Right lobe of liver (tissue), 4 donors: ENCODE measurements at regions not wholly inside any gene's neighbourhood (a gene's known extent, or its start where the extent isn't known, plus 50 kb on each side); places are given as distances from the start of the nearest gene placed in this dataset.

Experiments
- POLR2A ChIP-seq: fragments of 450-650 bp; IDR thresholded peaks from one replicate; pipeline ENCODE4 v1.6.1; 2017; ENCODE audit warnings: antibody characterized with exemption, mild to moderate bottlenecking
- TF ChIP-seq, protein P1 (sequence below), 4 donors: fragments of 200-600 bp in 3 of 4; fragments of 450-650 bp in 1 of 4; IDR thresholded peaks; one replicate each; pipeline versions ENCODE4 v1.5.1 to v1.8.0; 2016 to 2022; ENCODE audit warnings: antibody characterized with exemption in 4 of 4, mild to moderate bottlenecking in 2 of 4
- donor health status: DM: no; HTN: no; CAD: no.
- donor health status: DM: no; HTN: no; CAD: no.
- donor health status: DM: no; HTN: yes; CAD: no.

DNA sequence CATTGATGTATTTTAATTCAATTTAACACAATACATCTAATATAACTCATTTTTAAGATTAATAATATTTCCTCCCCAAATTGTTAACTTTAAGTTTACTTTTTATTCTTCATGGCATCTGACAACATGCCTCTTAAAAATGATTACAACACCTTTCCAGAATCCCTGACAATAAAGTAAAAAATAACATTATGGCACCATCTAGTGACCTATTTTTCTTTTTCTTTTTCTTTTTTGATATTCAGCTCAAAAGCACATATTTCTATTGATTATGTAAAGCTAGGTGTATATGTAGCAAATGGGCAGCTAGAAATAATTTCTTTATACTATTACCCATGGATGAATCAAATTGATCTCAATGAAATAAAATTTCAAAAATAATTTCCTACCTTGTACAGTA lies 834.3 kb upstream of the CDH8 start:
- TF ChIP-seq, protein P1, sequence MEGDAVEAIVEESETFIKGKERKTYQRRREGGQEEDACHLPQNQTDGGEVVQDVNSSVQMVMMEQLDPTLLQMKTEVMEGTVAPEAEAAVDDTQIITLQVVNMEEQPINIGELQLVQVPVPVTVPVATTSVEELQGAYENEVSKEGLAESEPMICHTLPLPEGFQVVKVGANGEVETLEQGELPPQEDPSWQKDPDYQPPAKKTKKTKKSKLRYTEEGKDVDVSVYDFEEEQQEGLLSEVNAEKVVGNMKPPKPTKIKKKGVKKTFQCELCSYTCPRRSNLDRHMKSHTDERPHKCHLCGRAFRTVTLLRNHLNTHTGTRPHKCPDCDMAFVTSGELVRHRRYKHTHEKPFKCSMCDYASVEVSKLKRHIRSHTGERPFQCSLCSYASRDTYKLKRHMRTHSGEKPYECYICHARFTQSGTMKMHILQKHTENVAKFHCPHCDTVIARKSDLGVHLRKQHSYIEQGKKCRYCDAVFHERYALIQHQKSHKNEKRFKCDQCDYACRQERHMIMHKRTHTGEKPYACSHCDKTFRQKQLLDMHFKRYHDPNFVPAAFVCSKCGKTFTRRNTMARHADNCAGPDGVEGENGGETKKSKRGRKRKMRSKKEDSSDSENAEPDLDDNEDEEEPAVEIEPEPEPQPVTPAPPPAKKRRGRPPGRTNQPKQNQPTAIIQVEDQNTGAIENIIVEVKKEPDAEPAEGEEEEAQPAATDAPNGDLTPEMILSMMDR (IDR thresholded peaks at IDR 0.05), result peak; percentile 19 to 41 (median 30)
- TF ChIP-seq POLR2A, result no peak
